MM.1S (cell line): ENCODE measurements at regions not wholly inside any gene's neighbourhood (a gene's known extent, or its start where the extent isn't known, plus 50 kb on each side); places are given as distances from the start of the nearest gene placed in this dataset.

Experiments used
- DNase-seq: peaks from one replicate; pipeline ENCODE4 v3.0.0-alpha.2; 2015
- H2AFZ ChIP-seq: fragments of 300-600 bp; sonication (generic); 2 replicates; pipeline ENCODE4 v1.6.0; 2016; ENCODE audit warnings: antibody characterized with exemption, low read length
- H3F3A ChIP-seq: fragments of 300-600 bp; sonication (generic); 2 replicates; pipeline ENCODE4 v1.6.1; 2016; ENCODE audit warnings: mild to moderate bottlenecking, antibody characterized with exemption, low read length, moderate library complexity, mixed read lengths; ENCODE audit not compliant: insufficient read depth
- H3K27ac ChIP-seq: fragments of 300-600 bp; sonication (generic); 2 replicates; pipeline ENCODE4 v1.5.1; 2016; ENCODE audit warnings: mild to moderate bottlenecking, low read length
- H3K27me3 ChIP-seq: fragments of 300-600 bp; sonication (generic); replicated peaks from 2 replicates; pipeline ENCODE4 v1.6.0; 2016; ENCODE audit warnings: low read length; ENCODE audit not compliant: insufficient read depth
- H3K36me3 ChIP-seq: fragments of 300-600 bp; sonication (generic); replicated peaks from 2 replicates; pipeline ENCODE4 v1.6.1; 2016; ENCODE audit warnings: mild to moderate bottlenecking, low read length, mixed read lengths; ENCODE audit not compliant: insufficient read depth
- H3K4me1 ChIP-seq: fragments of 300-600 bp; sonication (generic); 2 replicates; pipeline ENCODE4 v1.6.1; 2016; ENCODE audit warnings: low read length, mixed read lengths
- H3K4me2 ChIP-seq: fragments of 300-600 bp; sonication (generic); 2 replicates; pipeline ENCODE4 v1.6.0; 2016; ENCODE audit warnings: low read depth, low read length
- H3K4me3 ChIP-seq: fragments of 300-600 bp; sonication (generic); 2 replicates; pipeline ENCODE4 v1.5.1; 2016; ENCODE audit warnings: low read length, mixed read lengths
- H3K79me2 ChIP-seq: fragments of 300-600 bp; sonication (generic); 2 replicates; pipeline ENCODE4 v1.6.1; 2016; ENCODE audit warnings: mixed run types, low read length, mixed read lengths
- H3K9ac ChIP-seq: fragments of 300-600 bp; sonication (generic); 2 replicates; pipeline ENCODE4 v1.6.1; 2016; ENCODE audit warnings: low read length, mixed read lengths
- H3K9me2 ChIP-seq: fragments of 300-600 bp; sonication (generic); replicated peaks from 2 replicates; pipeline ENCODE4 v1.6.1; 2016; ENCODE audit warnings: mild to moderate bottlenecking, low read length, mixed read lengths; ENCODE audit not compliant: insufficient read depth
- H3K9me3 ChIP-seq: fragments of 300-600 bp; sonication (generic); replicated peaks from 2 replicates; pipeline ENCODE4 v1.6.1; 2016; ENCODE audit warnings: mild to moderate bottlenecking, low read length, mixed read lengths; ENCODE audit not compliant: insufficient read depth
- H4K20me1 ChIP-seq: fragments of 300-600 bp; sonication (generic); 2 replicates; pipeline ENCODE4 v1.6.1; 2016; ENCODE audit warnings: mild to moderate bottlenecking, low read length, moderate library complexity, mixed read lengths; ENCODE audit not compliant: insufficient read depth
- EZH2 ChIP-seq: fragments of 300-600 bp; sonication (generic); optimal IDR thresholded peaks from 2 replicates; pipeline ENCODE3; 2017; ENCODE audit warnings: low read depth, mild to moderate bottlenecking, antibody characterized with exemption, low read length, mixed read lengths
- EZH2phosphoT487 ChIP-seq: fragments of 300-600 bp; sonication (generic); IDR thresholded peaks from 2 replicates; pipeline ENCODE4 v1.6.1; 2018; ENCODE audit warnings: antibody characterized with exemption, low read length
- TF ChIP-seq, protein P1 (sequence below): fragments of 300-600 bp; sonication (generic); IDR thresholded peaks from 2 replicates; pipeline ENCODE4 v1.5.1; 2016; ENCODE audit warnings: antibody characterized with exemption, low read length, mixed read lengths

DNA sequence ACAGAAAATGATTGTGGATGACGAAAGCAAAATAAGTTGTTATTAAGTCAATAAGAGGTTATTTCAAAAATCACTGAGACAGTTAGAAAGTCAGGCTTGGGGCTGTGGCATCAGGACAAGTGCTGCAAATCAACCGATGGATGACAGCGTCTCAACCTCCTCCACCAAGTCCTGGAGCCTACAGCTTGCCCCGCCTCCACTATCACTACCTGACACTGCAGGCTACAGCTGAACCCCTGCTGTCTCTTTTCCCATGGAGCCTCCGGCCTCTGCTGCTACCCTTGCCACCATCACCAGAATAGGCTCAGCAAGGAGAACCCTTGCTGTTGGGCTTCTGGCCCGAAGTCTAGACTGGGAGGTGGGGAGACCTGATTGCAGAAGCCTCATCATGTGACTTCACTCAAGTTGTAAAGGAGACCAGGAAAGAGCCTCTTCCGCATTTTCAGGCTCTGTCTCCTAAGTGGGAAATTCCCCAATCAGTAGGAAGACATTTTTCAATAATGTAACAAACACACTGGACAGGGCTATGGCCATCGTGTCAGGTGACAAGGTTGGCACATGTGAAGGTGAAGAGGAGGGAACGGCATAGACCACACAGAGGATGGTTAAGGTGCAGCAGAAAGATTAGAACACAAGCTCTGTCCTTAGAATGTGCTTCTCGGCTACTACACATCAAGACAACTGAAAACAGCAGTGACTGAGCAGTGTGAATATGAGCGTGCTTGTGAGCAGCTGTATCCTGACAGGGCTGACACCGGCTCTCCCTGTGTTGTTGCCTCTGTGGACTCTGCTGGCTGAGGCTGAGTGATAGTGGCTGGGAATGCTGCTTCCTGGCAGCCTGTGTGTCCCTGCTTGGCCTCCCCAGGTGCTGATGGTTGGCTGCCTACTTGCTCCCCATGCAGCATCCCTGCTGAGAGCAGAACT, 660.7 kb downstream of the PTPRU start:
- Histone ChIP-seq H3K9me3 (no peaks in the 10 kb centered on the region), H3K36me3 (no peaks in the 10 kb centered on the region), H3K79me2 (no peaks in the 10 kb centered on the region), H3K4me2 (no peak overlapping the region), H3F3A (no peaks in the 10 kb centered on the region), H2AFZ (no peak overlapping the region), H4K20me1 (no peaks in the 10 kb centered on the region), H3K9me2 (no peaks in the 10 kb centered on the region), H3K27ac (no peak overlapping the region), H3K9ac (no peak overlapping the region), H3K27me3 (peaks cover 75% of the 10 kb centered on the region), H3K4me1 (no peaks in the 10 kb centered on the region), H3K4me3 (no peak overlapping the region)
- no peak for DNase-seq
- TF ChIP-seq, protein P1, sequence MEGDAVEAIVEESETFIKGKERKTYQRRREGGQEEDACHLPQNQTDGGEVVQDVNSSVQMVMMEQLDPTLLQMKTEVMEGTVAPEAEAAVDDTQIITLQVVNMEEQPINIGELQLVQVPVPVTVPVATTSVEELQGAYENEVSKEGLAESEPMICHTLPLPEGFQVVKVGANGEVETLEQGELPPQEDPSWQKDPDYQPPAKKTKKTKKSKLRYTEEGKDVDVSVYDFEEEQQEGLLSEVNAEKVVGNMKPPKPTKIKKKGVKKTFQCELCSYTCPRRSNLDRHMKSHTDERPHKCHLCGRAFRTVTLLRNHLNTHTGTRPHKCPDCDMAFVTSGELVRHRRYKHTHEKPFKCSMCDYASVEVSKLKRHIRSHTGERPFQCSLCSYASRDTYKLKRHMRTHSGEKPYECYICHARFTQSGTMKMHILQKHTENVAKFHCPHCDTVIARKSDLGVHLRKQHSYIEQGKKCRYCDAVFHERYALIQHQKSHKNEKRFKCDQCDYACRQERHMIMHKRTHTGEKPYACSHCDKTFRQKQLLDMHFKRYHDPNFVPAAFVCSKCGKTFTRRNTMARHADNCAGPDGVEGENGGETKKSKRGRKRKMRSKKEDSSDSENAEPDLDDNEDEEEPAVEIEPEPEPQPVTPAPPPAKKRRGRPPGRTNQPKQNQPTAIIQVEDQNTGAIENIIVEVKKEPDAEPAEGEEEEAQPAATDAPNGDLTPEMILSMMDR, result no peak
- TF ChIP-seq EZH2phosphoT487, result no peak
- TF ChIP-seq EZH2, result no peak

DNA sequence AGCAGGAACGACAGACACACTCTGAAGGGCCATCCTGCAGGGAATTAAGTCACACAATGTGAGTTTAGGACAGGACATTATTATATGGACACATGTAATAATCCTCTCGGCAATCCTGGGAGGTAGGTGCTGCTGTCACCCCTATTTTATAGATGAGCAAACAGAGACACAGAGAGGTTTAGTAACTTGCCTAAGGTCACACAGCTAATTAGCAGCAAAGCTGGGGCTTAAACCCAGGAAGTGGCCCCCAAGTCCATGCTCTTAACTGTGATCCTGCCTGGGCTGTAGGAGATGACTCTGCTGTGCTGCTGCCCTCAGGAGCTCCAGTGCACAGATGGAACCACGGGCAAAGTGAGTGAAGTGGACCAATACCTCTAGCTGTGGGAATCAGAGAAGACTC, 660.0 kb downstream of the PTPRU start:
- Histone ChIP-seq H2AFZ (no peak overlapping the region), H3K9ac (no peak overlapping the region)

DNA sequence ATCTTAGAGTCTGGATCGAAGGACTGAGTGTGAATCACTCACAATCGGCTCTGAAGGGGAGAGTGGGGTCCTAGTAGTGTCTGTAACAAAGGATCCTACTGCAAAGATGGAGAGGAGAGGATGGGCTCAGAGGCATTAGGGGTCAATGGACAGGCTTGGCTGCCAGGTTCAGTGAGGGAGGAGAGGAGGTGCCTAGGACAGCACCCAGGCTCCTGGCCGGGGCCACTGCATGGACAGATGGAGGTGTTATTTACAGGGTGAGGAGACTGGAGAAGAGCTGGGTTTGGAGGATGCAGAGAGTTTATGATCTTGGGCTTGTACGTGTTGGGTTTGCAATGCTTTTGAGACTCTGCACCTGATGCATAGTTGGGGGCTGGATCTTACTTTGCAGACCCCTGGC, 658.9 kb downstream of the PTPRU start:
- TF ChIP-seq EZH2phosphoT487, result no peak
- no peak for TF ChIP-seq EZH2
- TF ChIP-seq, protein P1, result no peak
- no peak for DNase-seq

More for the DNA sequence above, 660.0 kb downstream of the PTPRU start:
- H3K36me3 ChIP-seq, result no peaks in the 10 kb centered on the region
- H3K27me3 ChIP-seq, result peaks cover 68% of the 10 kb centered on the region
- H3F3A ChIP-seq, result no peaks in the 10 kb centered on the region
- no peak overlapping the region for H3K4me2 ChIP-seq
- TF ChIP-seq EZH2phosphoT487 (no peak), EZH2 (no peak)
- TF ChIP-seq, protein P1, result no peak
- no peak overlapping the region for H3K4me3 ChIP-seq
- H3K4me1 ChIP-seq, result no peaks in the 10 kb centered on the region
- no peaks in the 10 kb centered on the region for H3K9me3 ChIP-seq
- H4K20me1 ChIP-seq, result no peaks in the 10 kb centered on the region
- no peak overlapping the region for H3K27ac ChIP-seq
- no peak for DNase-seq
- no peaks in the 10 kb centered on the region for H3K9me2 ChIP-seq
- no peaks in the 10 kb centered on the region for H3K79me2 ChIP-seq

More for the DNA sequence above, 658.9 kb downstream of the PTPRU start:
- Histone ChIP-seq H3K79me2 (no peaks in the 10 kb centered on the region), H3F3A (no peaks in the 10 kb centered on the region), H3K9me3 (no peaks in the 10 kb centered on the region), H3K4me1 (no peaks in the 10 kb centered on the region), H3K4me2 (no peak overlapping the region), H3K4me3 (no peak overlapping the region), H4K20me1 (no peaks in the 10 kb centered on the region), H3K9me2 (no peaks in the 10 kb centered on the region), H2AFZ (no peak overlapping the region), H3K9ac (no peak overlapping the region), H3K27ac (no peak overlapping the region), H3K36me3 (no peaks in the 10 kb centered on the region), H3K27me3 (peaks cover 59% of the 10 kb centered on the region)
